ENCODE measurements at regions not wholly inside any gene's neighbourhood (a gene's known extent, or its start where the extent isn't known, plus 50 kb on each side); places are given as distances from the start of the nearest gene placed in this dataset.

DNA sequence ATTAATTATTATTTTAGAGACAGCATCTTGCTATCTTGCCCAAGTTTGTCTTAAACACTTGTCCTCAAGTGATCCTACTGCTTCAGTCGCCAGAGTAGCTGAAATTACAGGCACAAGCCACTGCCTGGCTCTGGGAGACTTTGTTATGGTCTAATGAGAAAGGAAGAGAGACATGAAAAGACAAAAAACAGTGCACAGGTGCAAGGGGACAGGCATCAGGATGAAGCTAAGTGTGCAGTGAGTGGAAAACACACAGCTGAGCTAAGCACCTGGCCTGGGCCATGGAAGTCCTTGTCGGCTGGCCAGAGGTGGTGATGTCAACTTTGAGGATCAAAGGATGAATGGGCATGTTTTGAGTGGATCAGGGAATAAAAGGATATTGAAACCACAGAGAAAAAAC lies 102.7 kb downstream of the HS3ST1 start:
- H3K27ac ChIP-seq: no peak overlapping the region
- TF ChIP-seq ZFX (IDR thresholded peaks at IDR 0.05): no peak
- no peak for TF ChIP-seq CTCF (conservative IDR thresholded peaks at IDR 0.05)

- TF ChIP-seq CTCF (conservative IDR thresholded peaks at IDR 0.05) (no peak), ZFX (IDR thresholded peaks at IDR 0.05) (no peak)
- no peak overlapping the region for H3K27ac ChIP-seq
These were observed 104.9 kb downstream of the HS3ST1 start for GRCh38 chr4:11323771-11324170.

DNA sequence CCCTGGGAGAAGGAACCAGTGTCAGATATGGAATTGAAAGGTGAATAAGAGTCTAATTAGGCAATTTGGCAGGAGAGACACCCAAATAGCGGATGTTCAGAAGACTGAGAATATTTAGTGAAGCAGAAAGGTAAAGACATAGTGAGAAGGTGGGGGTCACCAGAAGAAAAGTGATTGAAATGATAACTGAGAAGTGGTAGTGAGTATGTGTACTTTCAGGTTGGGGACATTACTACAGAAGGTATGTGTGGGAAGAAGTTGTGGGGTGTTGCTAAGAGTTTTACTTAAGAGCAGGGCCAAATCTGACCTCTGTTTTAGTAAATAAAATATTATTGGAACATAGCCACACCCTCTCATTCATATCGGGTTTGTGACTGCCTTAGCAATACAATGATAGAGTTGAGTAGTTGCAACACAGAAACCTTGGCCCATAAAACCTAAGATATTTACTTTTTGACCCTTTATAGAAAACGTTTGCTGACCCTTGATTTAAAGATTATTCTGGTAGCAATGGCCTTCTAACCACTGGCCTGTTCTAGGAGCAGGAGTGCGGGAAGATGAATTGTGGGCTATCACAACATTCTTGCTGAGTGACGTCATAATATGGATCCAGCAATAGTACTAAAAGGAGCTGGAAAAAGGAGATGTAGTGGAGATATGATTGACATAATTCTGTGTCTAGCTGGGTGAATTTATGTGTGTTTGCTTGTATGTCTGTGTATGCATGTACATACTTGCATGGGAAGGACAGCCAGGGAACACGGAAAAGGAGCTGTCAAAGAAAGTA lies 115.3 kb downstream of the HS3ST1 start:
- TF ChIP-seq CTCF (conservative IDR thresholded peaks at IDR 0.05) (no peak), ZFX (IDR thresholded peaks at IDR 0.05) (no peak)
- no peak overlapping the region for H3K27ac ChIP-seq

- H3K27ac ChIP-seq: no peak overlapping the region
- TF ChIP-seq ZFX (IDR thresholded peaks at IDR 0.05) (no peak), CTCF (conservative IDR thresholded peaks at IDR 0.05) (no peak)
These were observed 116.3 kb downstream of the HS3ST1 start for GRCh38 chr4:11312389-11312788.

GRCh38 chr4:11301075-11301660 lies 127.5 kb downstream of the HS3ST1 start:
- no peak overlapping the region for H3K27ac ChIP-seq

DNA sequence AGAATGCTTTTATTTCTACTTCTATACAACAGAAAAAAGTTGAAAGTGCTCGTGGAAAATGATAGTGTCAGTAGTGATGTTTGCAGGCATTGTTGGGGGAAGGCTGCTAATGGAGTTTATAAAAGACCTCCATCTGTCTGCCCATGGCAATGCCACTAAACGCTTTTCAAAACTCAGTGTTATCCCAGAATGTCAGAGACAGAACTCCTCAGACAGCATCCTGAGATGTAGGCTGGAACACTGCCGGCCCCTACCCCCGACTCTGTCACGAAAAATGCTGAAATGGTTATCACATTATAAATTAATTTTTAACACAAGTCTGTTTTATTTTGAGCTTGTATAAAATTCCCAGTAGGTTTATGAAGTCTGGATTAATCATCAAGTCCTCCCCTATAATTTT lies 128.9 kb downstream of the HS3ST1 start:
- TF ChIP-seq CTCF (conservative IDR thresholded peaks at IDR 0.05): no peak
- TF ChIP-seq ZFX (IDR thresholded peaks at IDR 0.05): no peak

More at GRCh38 chr4:11301075-11301660, 127.5 kb downstream of the HS3ST1 start:
- TF ChIP-seq ZFX (IDR thresholded peaks at IDR 0.05) (no peak), CTCF (conservative IDR thresholded peaks at IDR 0.05) (no peak)

GRCh38 chr4:11299016-11299415 lies 129.7 kb downstream of the HS3ST1 start:
- TF ChIP-seq ZFX (IDR thresholded peaks at IDR 0.05) (no peak), CTCF (conservative IDR thresholded peaks at IDR 0.05) (no peak)
- no peak overlapping the region for H3K27ac ChIP-seq

More for the DNA sequence above, 128.9 kb downstream of the HS3ST1 start:
- H3K27ac ChIP-seq: no peak overlapping the region
